Stimulated activated CD4-positive, alpha-beta T cell treated with anti-CD3 and anti-CD28 coated beads, Interleukin-12 subunit alpha, Interleukin-12 subunit beta, amount 100 ng/mL, for 48 hours (primary cell): ENCODE measurements at regions not wholly inside any gene's neighbourhood (a gene's known extent, or its start where the extent isn't known, plus 50 kb on each side); places are given as distances from the start of the nearest gene placed in this dataset.

Experiments
- DNase-seq, 3 donors: peaks; one replicate each; pipeline ENCODE4 v3.0.0-alpha.2; 2020; ENCODE audit warnings: low read depth in 2 of 3, low spot score in 1 of 3

- DNase-seq: no peak
Measured at GRCh38 chr13:44171861-44172260, 201.8 kb upstream of the SERP2 start.

DNA sequence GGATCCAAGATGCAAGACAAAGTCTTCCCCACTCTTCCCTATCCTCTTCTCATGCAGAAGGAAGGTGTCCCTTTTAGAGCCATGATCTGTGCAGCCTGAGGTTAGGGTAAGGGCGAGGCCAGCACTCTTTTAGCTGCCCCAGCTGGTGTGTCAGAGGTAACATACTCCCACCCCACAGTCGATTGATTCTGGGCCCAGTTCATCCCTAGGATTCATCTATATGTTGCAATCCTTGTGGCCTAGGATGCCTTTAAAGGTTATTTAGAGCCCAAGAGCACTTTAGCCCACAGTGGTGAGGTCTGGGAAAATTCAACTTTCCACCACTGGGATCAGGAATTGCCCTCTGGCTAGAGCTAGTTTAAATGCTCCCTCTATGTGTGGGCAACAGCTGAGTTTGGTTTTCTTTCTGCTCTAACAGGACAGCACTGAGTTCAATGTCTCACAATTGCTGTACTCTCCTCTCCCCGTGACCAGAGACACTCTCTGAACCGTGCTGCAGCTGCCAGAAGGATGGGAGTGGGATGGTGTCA is 201.3 kb upstream of the SERP2 start:
- DNase-seq: no peak

GRCh38 chr13:44174769-44175425 is 198.7 kb upstream of the SERP2 start:
- DNase-seq: no peak

GRCh38 chr13:44176173-44176572 is 197.5 kb upstream of the SERP2 start:
- DNase-seq: no peak

- no peak for DNase-seq
Measured at GRCh38 chr13:44180876-44181536, 192.6 kb upstream of the SERP2 start.

DNA sequence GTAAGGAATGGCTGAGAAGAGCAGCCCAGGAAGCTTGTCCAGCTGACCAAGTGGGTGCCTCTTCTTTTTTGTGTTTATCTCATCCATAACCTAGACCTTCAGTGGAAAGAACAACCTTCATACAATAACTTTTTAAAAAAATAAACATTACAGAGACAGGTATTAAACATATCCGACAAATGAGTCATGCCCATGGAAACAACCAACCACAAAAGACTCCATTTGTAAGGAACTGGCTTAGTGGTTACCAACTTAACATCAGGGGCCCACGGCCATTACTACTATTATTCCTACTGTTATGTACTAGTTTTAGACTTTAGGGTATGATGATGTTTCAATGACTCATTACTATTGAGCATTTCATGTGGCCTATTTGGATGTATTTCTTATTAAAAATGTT is 191.7 kb upstream of the SERP2 start:
- no peak for DNase-seq

GRCh38 chr13:44184740-44185139 is 188.9 kb upstream of the SERP2 start:
- no peak for DNase-seq

DNA sequence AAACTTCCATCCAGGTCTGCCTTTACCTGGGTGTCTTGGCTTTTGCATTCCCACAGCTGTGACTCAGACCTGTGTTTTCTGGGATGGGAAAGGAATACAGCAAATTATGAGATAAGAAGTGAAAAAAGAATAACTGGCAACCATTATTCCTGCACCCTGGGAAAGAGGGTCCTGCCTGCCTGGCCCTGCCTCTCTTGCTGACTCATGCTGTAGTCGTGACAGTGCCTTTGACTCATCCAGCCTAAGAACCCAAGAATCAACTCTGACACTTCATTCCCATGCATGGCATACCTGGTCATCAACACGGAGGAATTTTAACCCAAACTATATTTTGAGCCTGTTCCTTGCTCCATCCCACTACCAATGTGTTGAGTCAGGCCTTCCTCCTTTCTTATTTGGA is 185.4 kb upstream of the SERP2 start:
- no peak for DNase-seq

GRCh38 chr13:44189085-44189484 is 184.5 kb upstream of the SERP2 start:
- DNase-seq: no peak

- no peak for DNase-seq
Measured at GRCh38 chr13:44191103-44191502, 182.5 kb upstream of the SERP2 start.

DNA sequence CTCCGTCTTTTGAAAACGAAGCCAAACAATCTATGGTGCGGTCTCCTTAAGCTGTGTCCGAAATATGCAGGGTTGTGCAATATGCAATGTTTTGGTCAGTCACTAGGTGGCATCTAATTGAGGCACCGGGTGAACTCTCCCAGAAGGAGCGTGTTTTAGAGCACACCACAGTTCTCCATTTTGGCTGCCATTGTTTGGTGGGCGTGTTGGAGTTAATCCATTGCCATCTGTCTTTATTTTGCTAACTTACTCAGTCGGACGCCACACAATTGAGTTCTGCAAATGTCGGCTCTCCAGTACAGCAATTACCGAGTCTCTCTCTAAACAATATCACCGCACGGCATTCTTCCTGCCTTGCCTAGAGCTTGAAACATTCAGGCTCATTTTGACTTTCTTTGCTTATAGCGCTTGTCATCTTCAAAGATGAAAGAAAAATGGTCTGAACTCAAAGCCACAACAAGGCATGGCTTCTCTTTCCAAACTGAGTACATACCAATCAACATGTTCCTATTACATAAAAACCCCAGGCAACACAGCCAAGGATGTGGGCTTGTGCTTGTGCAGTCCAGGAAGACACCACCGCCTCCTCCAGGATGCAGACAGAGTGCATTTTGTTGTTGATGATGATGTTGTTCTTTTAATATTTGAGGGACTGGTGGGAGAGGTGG is 182.0 kb upstream of the SERP2 start:
- DNase-seq: peak in 1 of 3 donors; percentile 39

- DNase-seq: no peak
Measured at GRCh38 chr13:44193731-44194130, 179.9 kb upstream of the SERP2 start.

DNA sequence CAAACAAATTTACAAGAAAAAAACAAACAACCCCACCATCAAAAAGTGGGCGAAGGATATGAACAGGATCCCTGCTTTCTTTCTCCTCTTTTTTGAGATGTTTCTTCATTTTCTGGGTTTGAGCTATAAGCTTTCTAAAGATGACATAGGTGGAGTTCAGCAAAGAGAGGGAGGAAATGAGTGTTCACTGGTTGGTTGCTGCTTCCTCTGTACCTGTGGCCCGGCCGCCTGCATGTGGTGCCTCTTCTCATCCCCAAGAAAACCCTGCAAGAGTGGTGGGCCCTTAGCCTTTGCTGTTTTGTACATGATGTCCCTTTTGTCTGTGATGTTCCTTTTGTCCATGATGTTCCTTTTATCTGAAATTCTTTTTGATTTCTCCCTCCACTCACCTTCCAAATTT is 178.4 kb upstream of the SERP2 start:
- no peak for DNase-seq

- no peak for DNase-seq
Measured at GRCh38 chr13:44196196-44196751, 177.3 kb upstream of the SERP2 start.

- peak; percentile 18 to 26 (median 23) for DNase-seq
Measured at GRCh38 chr13:44197791-44198770, 175.5 kb upstream of the SERP2 start.

DNA sequence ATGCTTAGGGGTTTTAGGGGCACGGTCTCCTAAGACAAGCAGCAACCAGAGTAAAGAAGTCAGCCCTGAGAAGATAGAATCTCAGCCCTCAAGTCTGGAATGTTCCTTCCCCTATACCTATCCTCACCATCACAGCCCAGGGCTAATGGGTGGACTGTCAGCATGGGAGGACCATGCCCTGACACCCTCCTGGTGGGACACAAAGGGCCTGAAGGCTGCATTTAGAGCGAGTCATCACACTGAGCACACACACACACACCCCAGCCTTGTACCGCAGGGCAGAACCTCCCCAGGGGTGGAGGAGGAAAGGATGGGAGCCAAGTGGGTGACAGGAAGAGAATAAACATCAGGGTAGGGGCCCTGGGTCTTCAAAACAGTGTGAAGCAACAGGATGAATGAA is 174.8 kb upstream of the SERP2 start:
- DNase-seq: no peak

DNA sequence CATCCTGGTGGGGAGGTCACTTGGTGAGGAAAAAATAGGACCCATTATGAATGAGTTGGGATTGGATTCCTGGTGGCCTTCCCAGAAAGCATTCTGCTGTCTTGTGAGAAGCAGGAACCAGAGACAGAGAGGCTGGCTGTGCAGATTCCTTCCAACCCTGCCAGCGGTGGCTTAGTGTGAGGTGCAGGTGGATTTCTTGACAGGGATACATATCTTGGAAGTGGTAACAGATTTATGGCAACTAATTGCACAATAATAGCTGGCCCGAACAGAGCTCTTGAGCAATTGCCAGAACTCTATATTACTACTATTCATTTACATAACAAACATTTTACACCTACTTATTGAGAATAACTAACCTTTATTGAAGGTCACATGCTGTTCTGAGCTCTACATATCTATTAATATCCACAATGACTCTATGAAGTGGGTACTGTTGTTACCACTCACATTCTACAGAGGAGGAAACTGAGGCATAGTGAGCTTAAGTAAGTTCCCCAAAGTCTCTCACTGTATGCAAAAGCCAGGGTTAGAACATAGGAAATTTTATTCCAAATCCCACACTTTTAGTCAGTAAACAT is 173.9 kb upstream of the SERP2 start:
- no peak for DNase-seq

DNA sequence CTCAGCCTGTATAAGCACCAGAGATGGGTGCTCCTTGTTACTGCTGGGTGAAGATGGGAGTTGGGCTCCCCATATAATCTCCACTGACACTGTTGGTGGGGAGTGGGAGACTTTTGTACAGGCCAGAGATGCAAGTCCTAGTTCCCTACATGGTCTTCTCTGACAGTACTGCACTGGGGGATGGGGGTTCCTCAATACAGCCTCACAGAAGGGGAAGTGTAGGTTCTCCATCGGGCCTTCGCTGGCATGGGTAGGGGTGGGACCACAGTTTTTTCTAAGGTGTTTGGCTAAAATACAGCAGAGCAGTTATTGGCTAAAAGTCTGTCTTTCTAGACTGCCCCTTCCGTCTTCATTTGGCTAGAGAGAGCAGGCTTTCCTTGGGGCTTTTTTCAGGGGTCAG is 167.2 kb upstream of the SERP2 start:
- DNase-seq: no peak

GRCh38 chr13:44207476-44207875 is 166.1 kb upstream of the SERP2 start:
- no peak for DNase-seq

DNA sequence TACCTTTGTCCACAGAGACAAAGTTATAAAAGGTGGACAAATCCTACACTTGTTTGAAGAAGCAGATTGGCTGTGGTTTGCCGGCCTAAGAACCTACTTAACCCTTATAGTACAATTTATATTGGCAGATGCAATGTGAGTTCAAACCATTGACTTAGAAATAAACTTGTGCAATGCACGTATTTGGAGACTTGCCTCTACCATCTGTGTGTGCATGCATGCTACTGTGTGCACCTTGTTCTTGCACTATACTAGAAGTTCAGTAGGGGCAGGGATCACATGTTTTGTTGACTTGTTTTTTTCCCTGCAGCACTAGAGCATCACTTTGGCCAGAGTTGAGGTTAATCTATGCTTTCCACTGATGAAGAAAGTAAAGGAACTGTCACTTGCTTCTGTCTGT is 163.1 kb upstream of the SERP2 start:
- no peak for DNase-seq
